HG02884 (cell line): ENCODE measurements at regions not wholly inside any gene's neighbourhood (a gene's known extent, or its start where the extent isn't known, plus 50 kb on each side); places are given as distances from the start of the nearest gene placed in this dataset.
"Not testable (repeated sequence)": the region's sequence is repeated elsewhere in the genome, so short reads cannot be mapped to it uniquely, and the experiment has no call there.

Source experiments
- ATAC-seq: cut with Tn5 transposase; IDR thresholded peaks from one replicate; pipeline ENCODE4 v1.9.1; 2021; ENCODE audit warnings: mild to moderate bottlenecking, moderate library complexity; ENCODE audit not compliant: unreplicated experiment

DNA sequence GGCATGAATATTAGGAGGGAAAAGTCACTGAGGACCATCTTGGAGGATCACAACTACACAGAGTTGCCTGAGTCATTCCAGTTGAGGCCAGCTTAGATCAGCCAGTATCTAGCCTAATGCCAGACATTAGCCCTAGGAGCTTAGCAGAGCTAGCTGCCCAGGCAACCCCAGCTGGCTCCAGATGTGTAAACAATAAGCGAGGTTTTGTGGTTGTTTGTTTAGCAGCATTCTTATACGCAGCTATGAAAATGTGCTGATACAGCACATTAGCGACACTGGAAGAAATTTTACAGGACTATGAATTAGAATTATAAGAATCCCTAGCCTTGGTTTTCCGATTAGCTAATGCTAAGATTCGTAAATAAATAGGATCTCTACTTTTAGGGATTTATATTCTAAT lies 59.3 kb downstream of the BTBD3 start:
- no peak for ATAC-seq

DNA sequence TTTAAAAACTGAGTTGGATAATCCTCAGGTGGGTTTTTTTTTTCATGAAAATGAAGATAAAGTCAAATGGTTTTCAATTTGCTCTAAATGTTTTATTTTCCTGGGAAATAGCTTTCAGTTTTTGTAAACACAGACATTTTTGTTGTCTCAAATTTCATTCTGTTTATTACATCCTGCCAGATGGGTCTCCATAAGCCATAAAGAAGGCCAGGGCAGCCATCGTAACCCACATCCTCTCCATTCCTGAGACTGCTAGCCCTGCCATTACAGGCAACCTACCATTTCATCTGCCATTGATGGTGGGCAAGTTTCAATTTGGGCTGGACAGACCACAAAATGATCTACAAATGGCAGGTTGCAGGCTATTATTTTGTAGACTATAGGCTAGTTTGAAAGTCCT lies 60.8 kb downstream of the BTBD3 start:
- no peak for ATAC-seq

DNA sequence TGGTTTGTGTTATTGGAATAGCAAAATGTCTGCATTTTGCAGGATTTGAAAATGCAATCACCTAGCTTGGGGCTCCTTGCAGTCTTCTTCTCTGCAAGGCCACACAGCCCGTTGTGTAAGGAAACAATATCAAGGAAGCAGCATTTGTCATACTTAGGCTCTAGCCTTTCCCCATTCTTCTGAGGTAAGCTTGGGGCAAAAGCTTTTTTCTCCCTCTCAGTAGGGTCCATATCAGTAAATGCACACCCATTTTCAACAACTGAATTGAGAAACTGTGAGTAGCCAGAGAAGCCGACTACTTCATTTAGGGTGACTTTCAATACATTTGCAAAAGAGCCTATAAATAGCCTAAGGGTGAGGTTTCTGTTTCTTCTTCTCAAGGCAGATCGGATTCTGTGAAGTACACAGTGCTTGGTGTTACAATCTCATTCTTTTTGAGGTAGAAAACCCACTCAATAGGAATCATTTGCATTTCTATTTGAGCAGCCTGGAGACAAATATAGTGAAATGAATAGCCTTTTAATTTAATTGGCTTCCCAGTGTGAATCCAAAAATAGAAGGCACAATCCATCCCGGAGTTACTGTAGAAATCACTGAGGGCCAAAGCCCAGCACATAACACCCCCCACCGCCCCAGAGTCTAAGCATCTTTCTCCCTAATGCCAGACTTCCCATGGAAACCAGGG lies 61.8 kb downstream of the BTBD3 start:
- no peak for ATAC-seq

DNA sequence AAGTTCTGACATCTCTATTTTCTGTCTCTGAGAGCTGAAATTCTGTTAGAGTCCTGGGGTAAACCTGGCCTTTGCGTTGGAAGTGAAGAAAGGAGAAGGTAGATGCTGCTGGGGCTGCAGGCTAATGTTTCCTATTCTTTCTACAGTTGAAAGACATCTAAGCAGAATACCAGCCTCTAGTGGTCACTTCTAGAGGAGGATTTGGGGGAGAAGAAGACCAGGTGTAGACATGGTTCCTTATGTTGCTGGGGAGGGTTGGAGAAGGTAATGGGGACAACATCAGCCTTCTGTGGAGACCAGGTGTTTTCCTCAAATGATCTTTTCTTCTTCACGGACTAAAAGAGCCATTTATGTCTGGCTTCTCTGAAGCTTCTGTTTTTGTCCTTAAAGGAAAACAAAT lies 62.6 kb downstream of the BTBD3 start:
- no peak for ATAC-seq

DNA sequence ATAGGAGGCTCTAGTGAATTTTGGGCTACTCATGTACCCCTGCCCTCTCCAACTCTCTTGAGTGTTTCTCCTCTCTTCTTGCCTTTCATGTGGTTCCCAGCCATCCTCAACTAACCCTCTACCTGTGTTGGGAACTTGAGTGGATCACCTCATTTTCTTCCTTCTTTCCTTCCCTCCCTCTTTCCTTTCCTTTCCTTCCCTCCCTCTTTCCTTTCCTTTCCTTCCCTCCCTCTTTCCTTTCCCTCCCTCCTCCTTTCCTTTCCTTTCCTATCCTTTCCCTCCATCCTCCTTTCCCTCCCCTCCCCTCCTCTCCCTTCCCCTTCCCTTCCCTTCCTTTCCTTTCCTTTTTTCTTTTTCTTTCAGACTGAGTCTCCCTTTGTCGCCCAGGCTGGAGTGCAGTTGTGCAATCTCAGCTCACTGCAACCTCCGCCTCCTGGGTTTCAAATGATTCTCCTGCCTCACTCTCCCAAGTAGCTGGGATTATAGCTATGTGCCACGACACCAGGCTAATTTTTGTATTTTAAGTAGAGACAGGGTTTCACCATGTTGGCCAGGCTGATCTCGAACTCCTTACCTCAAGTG lies 63.8 kb downstream of the BTBD3 start:
- no peak for ATAC-seq

DNA sequence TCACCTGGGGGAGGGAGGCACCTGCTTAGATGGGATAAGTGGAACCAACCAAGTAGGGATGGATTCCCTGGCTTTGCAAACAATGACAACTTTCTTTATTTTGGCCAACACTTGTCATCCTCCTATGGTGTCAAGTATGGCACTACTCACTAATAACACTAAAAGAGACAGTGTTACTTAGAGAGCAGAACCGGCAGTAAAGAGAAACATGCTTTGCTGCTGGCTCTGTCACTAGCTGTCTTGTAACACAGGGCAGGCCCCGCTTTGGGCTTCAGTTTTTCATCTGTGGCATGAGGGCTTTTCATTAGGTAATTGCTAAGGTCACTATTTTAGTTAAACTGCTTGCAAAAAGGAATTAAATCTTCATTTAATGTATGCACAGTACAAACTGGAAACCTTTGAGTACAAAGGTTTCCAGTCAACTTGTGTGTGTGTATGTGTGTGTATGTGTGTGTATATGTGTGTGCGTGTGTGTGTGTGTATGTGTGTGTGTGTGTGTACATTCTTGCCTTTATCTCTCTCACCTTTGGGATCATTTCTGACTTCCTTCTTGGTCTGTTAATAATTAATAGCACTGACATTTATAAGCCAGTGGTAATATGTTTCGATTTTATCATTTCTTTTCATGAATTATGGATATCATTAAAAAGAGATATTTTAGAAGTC lies 64.7 kb downstream of the BTBD3 start:
- no peak for ATAC-seq

DNA sequence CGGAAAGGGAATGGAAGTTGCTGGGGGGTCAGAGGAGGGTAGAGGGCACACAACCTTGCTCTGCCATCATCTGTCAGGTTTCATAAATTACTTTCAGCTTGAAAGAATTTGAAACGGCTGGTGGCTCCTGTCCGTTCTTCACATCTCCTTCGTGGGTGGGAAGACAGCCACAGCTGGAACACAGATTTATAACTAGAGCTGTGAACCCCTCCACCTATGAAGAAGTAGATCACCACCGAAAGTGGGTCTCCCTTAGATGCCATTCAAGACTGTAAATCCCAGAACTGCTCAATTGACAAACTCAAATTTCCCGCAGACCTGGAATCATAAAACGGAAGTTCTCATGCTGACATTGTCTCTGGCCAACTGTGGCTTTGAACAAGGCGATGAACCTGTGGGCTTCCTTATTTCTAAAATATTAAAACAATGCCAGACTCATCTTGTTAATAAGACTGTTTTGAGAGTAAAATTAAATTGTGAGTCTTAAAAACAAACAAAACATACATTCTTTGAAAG lies 65.3 kb downstream of the BTBD3 start:
- ATAC-seq, result no peak

DNA sequence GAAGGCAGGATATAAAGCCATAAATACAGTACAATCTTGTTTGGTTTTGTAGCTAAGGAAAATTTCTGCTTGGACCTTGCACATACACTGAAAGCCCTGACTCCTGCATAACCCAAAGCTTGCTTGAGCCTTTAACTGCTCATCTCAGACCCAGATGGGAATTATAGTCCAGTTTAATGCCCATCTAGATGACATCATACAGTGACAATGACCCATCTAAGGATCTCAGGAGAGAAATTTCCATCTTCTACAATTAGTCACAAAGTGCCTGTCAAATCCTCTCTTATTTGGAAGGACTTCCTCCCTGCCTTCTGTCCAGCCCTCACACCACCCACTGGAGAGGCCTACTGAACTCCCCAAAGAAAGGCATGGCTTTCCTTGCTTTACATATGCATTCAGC lies 69.3 kb downstream of the BTBD3 start:
- no peak for ATAC-seq

DNA sequence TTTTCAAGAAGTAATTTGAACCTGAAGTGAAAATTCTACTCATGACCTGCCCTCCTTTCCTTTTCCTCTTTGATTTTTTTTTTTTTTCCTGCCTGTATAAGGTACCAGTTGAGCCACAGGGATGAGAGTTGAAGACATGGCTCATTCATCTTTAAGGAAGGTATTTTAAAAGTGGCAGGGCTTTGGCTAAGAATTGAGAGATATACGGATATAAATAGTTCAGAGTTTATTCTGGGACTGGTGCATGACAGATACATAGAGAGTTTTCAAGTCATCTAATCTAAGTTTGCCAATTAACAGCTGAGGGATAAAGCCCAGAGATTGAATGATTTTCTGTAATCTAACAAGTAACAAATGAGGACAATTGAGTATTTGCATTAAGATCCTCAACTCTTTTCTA lies 69.8 kb downstream of the BTBD3 start:
- ATAC-seq, result no peak

DNA sequence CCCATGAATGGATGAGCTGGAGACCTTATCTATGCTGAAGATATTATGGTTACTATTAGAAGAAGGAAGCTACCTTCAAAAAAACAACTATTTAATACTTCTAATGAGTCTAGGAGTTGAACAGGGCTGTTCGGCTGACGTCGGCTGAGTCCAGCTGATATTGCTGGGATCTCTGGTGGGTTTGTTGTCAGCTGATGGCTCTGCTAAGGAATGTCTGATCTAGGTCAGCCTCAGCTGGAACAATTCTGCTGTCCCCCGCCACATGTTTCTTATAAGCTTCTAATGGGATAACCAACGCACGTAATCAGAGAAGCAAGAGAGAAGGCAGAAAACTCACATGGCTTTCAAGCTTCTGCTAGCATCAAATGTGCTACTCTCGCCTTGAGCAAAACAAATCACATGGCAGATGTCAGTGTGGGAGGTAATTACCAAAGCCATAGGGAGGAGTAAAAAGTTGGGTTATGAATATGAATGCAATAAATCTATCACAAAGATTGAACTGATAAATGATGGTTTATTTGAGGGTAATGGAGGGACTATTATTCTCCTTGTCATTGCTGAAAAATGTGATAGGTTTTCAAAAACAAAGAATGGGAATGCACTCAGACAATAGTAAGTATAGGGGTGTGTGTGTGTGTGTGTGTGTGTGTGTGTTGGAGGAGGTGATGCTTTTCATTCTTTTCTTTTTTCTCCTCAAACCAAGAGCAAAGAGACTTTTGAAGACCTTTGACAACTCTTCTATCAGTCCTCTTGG lies 71.5 kb downstream of the BTBD3 start:
- ATAC-seq, result no peak

DNA sequence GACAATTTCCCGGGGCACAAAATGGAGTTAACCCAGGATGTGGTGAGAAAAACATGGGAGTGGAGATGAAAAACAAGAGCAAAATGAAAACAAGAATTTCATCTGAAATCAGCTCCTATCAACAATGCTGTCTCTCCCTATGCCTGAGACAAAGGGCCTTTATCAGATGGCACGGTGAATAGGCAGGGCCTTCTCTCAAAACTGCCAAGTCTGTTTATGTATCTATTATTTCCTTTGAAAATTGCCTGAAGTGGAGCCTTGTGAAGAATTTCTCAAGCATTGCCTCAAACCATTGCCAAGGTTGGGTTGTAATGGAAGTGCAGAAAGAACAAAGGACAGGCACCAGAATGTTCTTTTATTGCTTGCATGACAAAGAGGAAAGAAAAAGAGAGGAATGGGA lies 74.7 kb downstream of the BTBD3 start:
- no peak for ATAC-seq

DNA sequence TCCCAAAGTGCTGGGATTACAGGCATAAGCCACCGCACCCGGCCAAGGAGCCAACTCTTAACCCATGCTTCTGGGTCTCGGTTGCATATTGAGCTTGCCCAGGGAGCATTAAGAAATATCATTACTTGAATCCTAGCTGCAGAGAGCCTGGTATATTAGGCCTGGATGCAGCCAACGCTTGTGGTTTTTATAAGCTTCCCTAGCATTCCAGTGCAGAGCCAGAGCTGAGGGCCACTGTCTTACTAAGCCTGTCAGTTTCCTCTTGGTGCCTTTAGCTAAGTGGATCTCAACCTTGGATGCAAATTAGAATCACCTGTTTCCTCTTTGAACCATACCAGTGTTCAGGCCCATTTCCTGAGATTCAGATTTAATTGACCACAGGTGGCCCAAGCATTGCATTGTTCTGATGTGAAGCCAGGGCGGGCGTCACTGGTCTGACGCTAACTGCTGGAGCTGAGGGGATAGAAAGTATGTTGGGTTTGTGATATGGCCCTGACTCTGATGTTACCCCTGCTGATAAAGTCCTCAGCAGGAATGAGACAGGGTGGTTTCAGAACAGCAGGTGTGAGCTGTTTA lies 76.3 kb downstream of the BTBD3 start:
- ATAC-seq, result no peak

DNA sequence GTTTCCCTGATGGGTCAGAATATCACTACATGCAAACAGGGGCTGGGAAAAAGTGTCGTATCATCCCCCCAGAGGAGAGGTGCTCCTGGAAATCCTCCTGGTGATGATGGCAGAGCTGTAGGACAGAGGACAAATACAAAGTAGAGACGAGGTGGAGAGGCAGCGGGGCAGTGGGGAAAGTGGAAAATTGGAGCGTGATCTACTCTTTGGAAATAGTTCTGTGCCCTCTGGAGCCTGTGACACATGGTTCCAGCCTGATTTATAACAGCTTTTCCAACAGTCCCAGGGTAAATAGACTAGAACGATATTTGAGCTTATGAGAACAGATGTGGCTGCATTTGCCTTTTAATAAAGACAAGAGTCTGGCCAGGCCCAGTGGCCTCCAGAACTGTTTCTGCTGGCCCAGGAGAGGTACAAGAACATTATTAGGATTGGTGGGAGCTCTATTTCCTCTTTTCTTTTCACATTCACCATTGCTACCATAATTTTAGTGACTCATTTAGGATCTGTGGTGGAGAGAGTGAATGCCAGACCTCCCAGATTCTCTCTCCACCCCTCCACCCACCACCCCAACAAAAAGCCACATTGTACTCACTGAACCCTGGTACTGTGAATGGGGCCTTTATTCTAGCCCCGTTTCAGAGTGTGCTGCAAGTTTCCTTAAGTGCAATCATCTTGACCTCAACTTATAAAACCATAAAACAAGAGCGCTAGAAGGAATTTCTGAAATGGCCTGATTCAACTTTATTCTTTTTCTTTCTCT lies 78.3 kb downstream of the BTBD3 start:
- ATAC-seq, result no peak

DNA sequence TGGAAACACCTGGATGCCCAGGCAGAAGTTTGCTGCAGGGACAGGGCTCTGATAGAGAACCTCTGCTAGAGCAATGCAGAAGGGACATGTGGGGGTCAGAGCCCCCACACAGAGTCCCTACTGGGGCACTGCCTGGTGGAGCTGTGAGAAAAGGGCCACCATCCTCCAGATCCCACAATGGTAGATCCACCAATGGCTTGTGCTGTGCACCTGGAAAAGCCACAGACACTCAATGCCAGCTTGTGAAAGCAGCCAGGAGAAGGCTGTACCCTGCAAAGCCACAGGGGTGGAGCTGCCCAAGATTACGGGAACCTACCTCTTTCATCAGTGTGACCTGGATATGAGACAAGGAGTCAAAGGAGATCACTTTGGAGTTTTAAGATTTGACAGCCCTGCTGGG lies 87.1 kb downstream of the BTBD3 start:
- not testable (repeated sequence) for ATAC-seq

DNA sequence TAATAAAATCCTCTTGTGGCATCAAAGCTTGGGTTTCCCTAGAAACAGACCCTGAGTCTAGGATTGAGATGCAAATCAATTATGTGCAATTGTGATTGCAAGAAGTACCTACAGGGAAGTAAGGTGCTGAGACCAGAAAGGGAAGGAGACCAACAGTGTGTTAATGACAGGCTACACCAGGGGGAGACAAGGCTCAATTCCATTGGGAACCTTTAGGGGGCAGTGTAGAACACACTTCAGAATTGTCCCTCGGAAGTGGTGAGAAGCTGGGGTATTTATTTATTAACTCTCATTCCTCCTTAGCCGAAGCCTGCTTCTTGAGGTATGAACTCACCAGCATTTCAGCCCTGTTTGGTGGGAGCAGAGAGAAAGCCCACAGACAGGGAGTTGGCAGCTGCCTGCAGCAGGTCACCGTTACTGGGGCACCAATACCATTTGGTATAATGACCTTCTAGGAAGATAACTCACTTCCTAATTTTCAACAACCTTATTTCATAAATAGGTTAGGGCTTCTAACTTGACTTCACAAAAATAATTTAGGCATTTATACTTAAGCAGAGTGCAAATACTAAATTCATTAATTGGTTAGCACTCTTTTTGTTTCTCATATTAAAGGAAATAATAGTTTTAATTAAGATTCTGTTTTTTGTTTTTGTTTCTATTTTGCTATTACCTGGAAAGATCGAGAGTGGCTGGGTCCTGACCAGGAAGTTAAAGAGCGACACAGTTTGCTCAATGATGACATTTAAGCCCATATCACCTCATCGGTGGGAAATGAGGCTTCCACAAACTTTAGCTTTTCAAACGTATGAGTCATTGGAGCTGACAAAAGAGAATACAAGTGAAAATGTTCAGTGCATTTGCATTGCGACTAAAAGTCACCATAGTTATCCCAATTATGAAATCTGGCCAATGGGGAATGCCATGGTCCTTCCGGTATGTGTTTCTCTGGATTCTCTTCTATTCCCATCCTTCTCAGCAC lies 94.8 kb downstream of the BTBD3 start:
- ATAC-seq, result no peak

DNA sequence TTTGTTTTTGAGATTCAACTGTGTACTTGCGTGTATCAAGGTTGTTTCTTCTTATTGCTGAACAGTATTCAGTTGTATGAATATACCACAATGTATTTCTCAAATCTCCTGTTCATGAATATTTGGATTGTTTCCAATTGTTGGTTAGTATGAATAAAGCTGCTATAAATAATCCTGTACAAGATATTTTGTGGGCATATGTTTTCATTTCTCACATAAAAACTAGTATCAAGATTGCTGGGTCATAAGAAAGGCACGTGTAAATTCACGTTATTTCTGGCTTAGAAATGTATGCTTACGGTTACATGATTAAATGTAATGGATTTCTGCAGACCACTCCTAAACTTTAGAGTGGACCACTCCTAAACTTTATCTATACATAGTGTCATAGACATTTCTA lies 96.6 kb downstream of the BTBD3 start:
- ATAC-seq, result no peak

DNA sequence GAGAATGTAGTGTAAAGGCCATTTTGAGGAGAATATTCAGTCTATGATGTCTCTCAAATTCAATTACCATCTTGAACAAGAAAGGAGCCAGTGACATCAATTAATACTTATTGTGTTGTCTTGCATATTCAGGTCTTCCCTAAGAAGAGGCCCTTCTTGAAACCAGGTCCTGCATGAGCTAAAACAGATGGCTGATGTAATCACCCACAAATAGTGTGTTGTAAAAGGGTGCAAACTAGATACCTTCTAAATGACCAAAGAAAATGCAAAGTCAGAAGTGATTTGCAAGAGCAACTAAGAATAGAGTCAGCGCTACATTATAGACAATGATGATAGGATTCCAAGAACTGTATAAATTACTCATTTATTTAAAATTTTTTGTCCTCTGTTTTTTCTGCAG lies 97.0 kb downstream of the BTBD3 start:
- ATAC-seq, result no peak

DNA sequence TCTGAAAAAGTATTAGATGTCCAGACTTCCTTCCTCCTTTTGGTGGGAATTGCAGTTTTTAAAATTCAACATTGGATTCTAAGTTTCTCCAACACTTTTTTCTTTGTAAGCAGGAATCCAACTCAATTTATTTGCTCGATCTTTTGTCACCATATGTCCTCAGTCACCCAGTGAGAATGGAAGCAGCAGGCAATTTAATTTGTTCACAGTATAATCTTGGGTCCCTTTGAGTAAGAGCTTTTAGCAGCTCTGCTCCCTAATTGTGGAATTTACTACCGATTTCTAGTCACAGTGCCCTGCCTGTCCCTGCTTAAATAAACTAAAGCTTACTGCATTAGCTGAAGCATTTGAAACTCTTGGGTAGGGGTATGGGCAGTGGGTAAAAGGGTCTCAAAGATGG lies 98.6 kb downstream of the BTBD3 start:
- ATAC-seq, result no peak

DNA sequence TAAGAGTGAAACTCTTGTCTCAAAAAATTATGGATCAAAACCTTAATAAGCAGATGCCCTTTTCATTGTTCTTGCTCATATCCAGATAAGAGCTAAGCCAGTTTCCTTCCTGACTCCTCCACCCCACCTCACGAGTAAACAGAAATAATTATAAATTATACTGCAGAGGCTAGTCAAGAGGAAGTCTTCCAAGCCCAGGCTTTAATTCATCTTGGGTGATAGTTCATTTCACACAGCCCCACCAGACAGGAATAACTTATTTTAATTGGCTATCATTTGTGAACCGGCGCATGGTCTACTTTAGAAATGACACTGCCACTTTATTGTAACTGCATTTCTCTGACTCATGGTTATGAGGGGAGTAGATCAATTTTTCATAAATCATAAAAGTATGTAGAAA lies 102.0 kb downstream of the BTBD3 start:
- no peak for ATAC-seq
